ENCODE measurements at regions not wholly inside any gene's neighbourhood (a gene's known extent, or its start where the extent isn't known, plus 50 kb on each side); places are given as distances from the start of the nearest gene placed in this dataset.

GRCh38 chr9:20291201-20291600, 331.1 kb downstream of the MLLT3 start:
- TF ChIP-seq CTCF (IDR thresholded peaks at IDR 0.05; ENCODE audit: extremely low read depth, missing control alignments), result no peak
- no peak for DNase-seq (ENCODE audit: low spot score)

- TF ChIP-seq CTCF (IDR thresholded peaks at IDR 0.05; ENCODE audit: extremely low read depth, missing control alignments), result no peak
- DNase-seq (ENCODE audit: low spot score), result no peak
Measured at GRCh38 chr9:20290257-20290656, 332.0 kb downstream of the MLLT3 start.

GRCh38 chr9:20289423-20290010, 332.8 kb downstream of the MLLT3 start:
- TF ChIP-seq CTCF (IDR thresholded peaks at IDR 0.05; ENCODE audit: extremely low read depth, missing control alignments), result no peak
- no peak for DNase-seq (ENCODE audit: low spot score)

- no peak for DNase-seq (ENCODE audit: low spot score)
- TF ChIP-seq CTCF (IDR thresholded peaks at IDR 0.05; ENCODE audit: extremely low read depth, missing control alignments), result no peak
Measured at GRCh38 chr9:20286969-20287368, 335.3 kb downstream of the MLLT3 start.

- DNase-seq (ENCODE audit: low spot score), result no peak
- no peak for TF ChIP-seq CTCF (IDR thresholded peaks at IDR 0.05; ENCODE audit: extremely low read depth, missing control alignments)
Measured at GRCh38 chr9:20286154-20286700, 336.1 kb downstream of the MLLT3 start.

- DNase-seq (ENCODE audit: low spot score), result no peak
- TF ChIP-seq CTCF (IDR thresholded peaks at IDR 0.05; ENCODE audit: extremely low read depth, missing control alignments), result no peak
Measured at GRCh38 chr9:20284601-20285289, 337.6 kb downstream of the MLLT3 start.

GRCh38 chr9:20280330-20280729, 342.0 kb downstream of the MLLT3 start:
- no peak for DNase-seq (ENCODE audit: low spot score)
- no peak for TF ChIP-seq CTCF (IDR thresholded peaks at IDR 0.05; ENCODE audit: extremely low read depth, missing control alignments)

Measured in GM20000 (cell line).